ENCODE measurements at regions not wholly inside any gene's neighbourhood (a gene's known extent, or its start where the extent isn't known, plus 50 kb on each side); places are given as distances from the start of the nearest gene placed in this dataset.
"Not testable (repeated sequence)": the region's sequence is repeated elsewhere in the genome, so short reads cannot be mapped to it uniquely, and the experiment has no call there.

GRCh38 chr7:131795400-131795799 lies 239.0 kb upstream of the PODXL start:
- DNase-seq (ENCODE audit: low read depth), result no peak

GRCh38 chr7:131792311-131792710 lies 235.9 kb upstream of the PODXL start:
- no peak for DNase-seq (ENCODE audit: low read depth)

- DNase-seq (ENCODE audit: low read depth), result no peak
Observed at GRCh38 chr7:131787101-131787500, 230.7 kb upstream of the PODXL start.

- no peak for DNase-seq (ENCODE audit: low read depth)
Observed at GRCh38 chr7:131786204-131786603, 229.8 kb upstream of the PODXL start.

- no peak for DNase-seq (ENCODE audit: low read depth)
Observed at GRCh38 chr7:131778601-131779000, 222.2 kb upstream of the PODXL start.

- DNase-seq (ENCODE audit: low read depth), result no peak
Observed at GRCh38 chr7:131774419-131775220, 218.2 kb upstream of the PODXL start.

- no peak for DNase-seq (ENCODE audit: low read depth)
Observed at GRCh38 chr7:131773413-131773812, 217.0 kb upstream of the PODXL start.

- DNase-seq (ENCODE audit: low read depth), result no peak
Observed at GRCh38 chr7:131769241-131769640, 212.8 kb upstream of the PODXL start.

GRCh38 chr7:131767591-131767990 lies 211.2 kb upstream of the PODXL start:
- DNase-seq (ENCODE audit: low read depth), result no peak

GRCh38 chr7:131765575-131765974 lies 209.1 kb upstream of the PODXL start:
- no peak for DNase-seq (ENCODE audit: low read depth)

- DNase-seq (ENCODE audit: low read depth), result no peak
Observed at GRCh38 chr7:131764143-131764775, 207.8 kb upstream of the PODXL start.

- no peak for DNase-seq (ENCODE audit: low read depth)
Observed at GRCh38 chr7:131762753-131763152, 206.3 kb upstream of the PODXL start.

GRCh38 chr7:131755801-131756200 lies 199.4 kb upstream of the PODXL start:
- DNase-seq (ENCODE audit: low read depth), result not testable (repeated sequence)

GRCh38 chr7:131753620-131754222 lies 197.3 kb upstream of the PODXL start:
- no peak for DNase-seq (ENCODE audit: low read depth)

- DNase-seq (ENCODE audit: low read depth), result no peak
Observed at GRCh38 chr7:131747658-131748232, 191.3 kb upstream of the PODXL start.

- no peak for DNase-seq (ENCODE audit: low read depth)
Observed at GRCh38 chr7:131745390-131746248, 189.2 kb upstream of the PODXL start.

- DNase-seq (ENCODE audit: low read depth), result no peak
Observed at GRCh38 chr7:131741446-131741845, 185.0 kb upstream of the PODXL start.

GRCh38 chr7:131737746-131738465 lies 181.5 kb upstream of the PODXL start:
- DNase-seq (ENCODE audit: low read depth), result no peak

- no peak for DNase-seq (ENCODE audit: low read depth)
Observed at GRCh38 chr7:131735101-131735500, 178.7 kb upstream of the PODXL start.

GRCh38 chr7:131733604-131734003 lies 177.2 kb upstream of the PODXL start:
- no peak for DNase-seq (ENCODE audit: low read depth)

GRCh38 chr7:131727189-131727588 lies 170.8 kb upstream of the PODXL start:
- DNase-seq (ENCODE audit: low read depth), result no peak
